ENCODE measurements at regions not wholly inside any gene's neighbourhood (a gene's known extent, or its start where the extent isn't known, plus 50 kb on each side); places are given as distances from the start of the nearest gene placed in this dataset.

GRCh38 chr18:22475426-22476100, 57.8 kb upstream of the CTAGE1 start:
- Histone ChIP-seq H3K4me3 (ENCODE audit: low read length) (no peak overlapping the region), H3K4me1 (ENCODE audit: insufficient read depth, low read length) (no peaks in the 10 kb centered on the region), H3K36me3 (ENCODE audit: insufficient read depth, low read length) (no peaks in the 10 kb centered on the region), H3K9me3 (ENCODE audit: low read length) (no peaks in the 10 kb centered on the region), H3K27me3 (ENCODE audit: insufficient read depth, low read length, poor library complexity, severe bottlenecking) (no peaks in the 10 kb centered on the region), H3K27ac (ENCODE audit: low read depth, low read length) (no peak overlapping the region)
- POLR2A ChIA-PET = no interaction called here
- Mint-ChIP-seq H3K9me3 (no peaks in the 10 kb centered on the region), H3K36me3 (peaks cover 0 to 6% (median 0%) of the 10 kb centered on the region in 3 donors), H3K4me1 (no peaks in the 10 kb centered on the region), H3K27me3 (peaks cover 16 to 28% of the 10 kb centered on the region in 2 donors), H3K4me3 (no peak overlapping the region), H3K27ac (no peak overlapping the region)
- CTCF ChIA-PET = no interaction called here
- DNase-seq = no peak

- no peaks in the 10 kb centered on the region for H3K4me1 Mint-ChIP-seq
- no peak overlapping the region for H3K4me3 Mint-ChIP-seq
- Histone ChIP-seq H3K4me1 (ENCODE audit: insufficient read depth, low read length) (no peaks in the 10 kb centered on the region), H3K27ac (ENCODE audit: low read depth, low read length) (no peak overlapping the region), H3K4me3 (ENCODE audit: low read length) (no peak overlapping the region), H3K9me3 (ENCODE audit: low read length) (no peaks in the 10 kb centered on the region), H3K36me3 (ENCODE audit: insufficient read depth, low read length) (no peaks in the 10 kb centered on the region), H3K27me3 (ENCODE audit: insufficient read depth, low read length, poor library complexity, severe bottlenecking) (no peaks in the 10 kb centered on the region)
- H3K9me3 Mint-ChIP-seq = peaks cover 0 to 4% (median 0%) of the 10 kb centered on the region in 5 donors
- ChIA-PET POLR2A (interaction anchor here (0.6 kb wide), 1 partner anchor 59 kb away, joined by 10 read pairs; no protein-coding TSS in a partner anchor), CTCF (no interaction called here)
- no peak overlapping the region for H3K27ac Mint-ChIP-seq
- DNase-seq = no peak
- peaks cover 0 to 6% (median 0%) of the 10 kb centered on the region in 3 donors for H3K36me3 Mint-ChIP-seq
- H3K27me3 Mint-ChIP-seq = peaks cover 16 to 21% of the 10 kb centered on the region in 2 donors
Observed at GRCh38 chr18:22477222-22477621, 59.5 kb upstream of the CTAGE1 start.

- Histone ChIP-seq H3K36me3 (ENCODE audit: insufficient read depth, low read length) (no peaks in the 10 kb centered on the region), H3K4me1 (ENCODE audit: insufficient read depth, low read length) (no peaks in the 10 kb centered on the region), H3K27ac (ENCODE audit: low read depth, low read length) (no peak overlapping the region), H3K4me3 (ENCODE audit: low read length) (no peak overlapping the region), H3K9me3 (ENCODE audit: low read length) (no peaks in the 10 kb centered on the region), H3K27me3 (ENCODE audit: insufficient read depth, low read length, poor library complexity, severe bottlenecking) (no peaks in the 10 kb centered on the region)
- DNase-seq = no peak
- H3K9me3 Mint-ChIP-seq = peaks cover 0 to 4% (median 0%) of the 10 kb centered on the region in 5 donors
- ChIA-PET POLR2A (no interaction called here), CTCF (no interaction called here)
- H3K27me3 Mint-ChIP-seq = peaks cover 0 to 4% of the 10 kb centered on the region in 2 donors
- no peak overlapping the region for H3K27ac Mint-ChIP-seq
- H3K4me1 Mint-ChIP-seq = no peaks in the 10 kb centered on the region
- peaks cover 0 to 3% (median 0%) of the 10 kb centered on the region in 3 donors for H3K36me3 Mint-ChIP-seq
- H3K4me3 Mint-ChIP-seq = no peak overlapping the region
Observed at GRCh38 chr18:22482948-22483347, 65.2 kb upstream of the CTAGE1 start.

- no peaks in the 10 kb centered on the region for H3K9me3 ChIP-seq (ENCODE audit: low read length)
- no peaks in the 10 kb centered on the region for H3K36me3 ChIP-seq (ENCODE audit: insufficient read depth, low read length)
- Mint-ChIP-seq H3K4me1 (no peaks in the 10 kb centered on the region), H3K27ac (peak overlapping the region in 1 of 8 donors; percentile 58), H3K9me3 (peaks cover 0 to 4% (median 0%) of the 10 kb centered on the region in 5 donors), H3K27me3 (peaks cover 0 to 3% of the 10 kb centered on the region in 2 donors), H3K36me3 (peaks cover 0 to 3% (median under 1%) of the 10 kb centered on the region in 3 donors), H3K4me3 (no peak overlapping the region)
- DNase-seq = no peak
- no peaks in the 10 kb centered on the region for H3K27me3 ChIP-seq (ENCODE audit: insufficient read depth, low read length, poor library complexity, severe bottlenecking)
- no peak overlapping the region for H3K4me3 ChIP-seq (ENCODE audit: low read length)
- H3K4me1 ChIP-seq (ENCODE audit: insufficient read depth, low read length) = no peaks in the 10 kb centered on the region
- ChIA-PET POLR2A (no interaction called here), CTCF (no interaction called here)
- no peak overlapping the region for H3K27ac ChIP-seq (ENCODE audit: low read depth, low read length)
Observed at GRCh38 chr18:22483407-22483806, 65.7 kb upstream of the CTAGE1 start.

GRCh38 chr18:22484471-22484870, 66.8 kb upstream of the CTAGE1 start:
- ChIA-PET CTCF (no interaction called here), POLR2A (no interaction called here)
- DNase-seq = no peak
- peaks cover 0 to 11% (median 3%) of the 10 kb centered on the region in 3 donors for H3K36me3 Mint-ChIP-seq
- peaks cover 0 to 4% (median 0%) of the 10 kb centered on the region in 5 donors for H3K9me3 Mint-ChIP-seq
- Histone ChIP-seq H3K4me3 (ENCODE audit: low read length) (no peak overlapping the region), H3K9me3 (ENCODE audit: low read length) (no peaks in the 10 kb centered on the region), H3K27me3 (ENCODE audit: insufficient read depth, low read length, poor library complexity, severe bottlenecking) (no peaks in the 10 kb centered on the region), H3K4me1 (ENCODE audit: insufficient read depth, low read length) (no peaks in the 10 kb centered on the region), H3K27ac (ENCODE audit: low read depth, low read length) (no peak overlapping the region), H3K36me3 (ENCODE audit: insufficient read depth, low read length) (no peaks in the 10 kb centered on the region)
- no peaks in the 10 kb centered on the region for H3K4me1 Mint-ChIP-seq
- H3K4me3 Mint-ChIP-seq = no peak overlapping the region
- H3K27ac Mint-ChIP-seq = no peak overlapping the region
- H3K27me3 Mint-ChIP-seq = peaks cover 1 to 4% of the 10 kb centered on the region in 2 donors

GRCh38 chr18:22485808-22486244, 68.1 kb upstream of the CTAGE1 start:
- H3K4me1 Mint-ChIP-seq = no peaks in the 10 kb centered on the region
- no peak for DNase-seq
- POLR2A ChIA-PET = no interaction called here
- H3K4me3 ChIP-seq (ENCODE audit: low read length) = no peak overlapping the region
- H3K36me3 ChIP-seq (ENCODE audit: insufficient read depth, low read length) = no peaks in the 10 kb centered on the region
- peaks cover 0 to 11% (median 3%) of the 10 kb centered on the region in 3 donors for H3K36me3 Mint-ChIP-seq
- H3K4me3 Mint-ChIP-seq = no peak overlapping the region
- no peaks in the 10 kb centered on the region for H3K4me1 ChIP-seq (ENCODE audit: insufficient read depth, low read length)
- no peaks in the 10 kb centered on the region for H3K9me3 ChIP-seq (ENCODE audit: low read length)
- peak overlapping the region in 1 of 8 donors; percentile 12 for H3K27ac Mint-ChIP-seq
- H3K9me3 Mint-ChIP-seq = peaks cover 0 to 4% (median 0%) of the 10 kb centered on the region in 5 donors
- no peak overlapping the region for H3K27ac ChIP-seq (ENCODE audit: low read depth, low read length)
- CTCF ChIA-PET = no interaction called here
- H3K27me3 Mint-ChIP-seq = peaks cover 3 to 7% of the 10 kb centered on the region in 2 donors
- H3K27me3 ChIP-seq (ENCODE audit: insufficient read depth, low read length, poor library complexity, severe bottlenecking) = no peaks in the 10 kb centered on the region

GRCh38 chr18:22486667-22487066, 69.0 kb upstream of the CTAGE1 start:
- H3K27me3 ChIP-seq (ENCODE audit: insufficient read depth, low read length, poor library complexity, severe bottlenecking) = no peaks in the 10 kb centered on the region

GRCh38 chr18:22488554-22488953, 70.8 kb upstream of the CTAGE1 start:
- no peaks in the 10 kb centered on the region for H3K4me1 ChIP-seq (ENCODE audit: insufficient read depth, low read length)
- no peaks in the 10 kb centered on the region for H3K9me3 Mint-ChIP-seq
- no peaks in the 10 kb centered on the region for H3K36me3 ChIP-seq (ENCODE audit: insufficient read depth, low read length)
- no peak overlapping the region for H3K4me3 ChIP-seq (ENCODE audit: low read length)
- H3K9me3 ChIP-seq (ENCODE audit: low read length) = no peaks in the 10 kb centered on the region
- no peak for DNase-seq
- H3K4me1 Mint-ChIP-seq = no peaks in the 10 kb centered on the region
- no peak overlapping the region for H3K27ac Mint-ChIP-seq
- ChIA-PET CTCF (no interaction called here), POLR2A (no interaction called here)
- H3K4me3 Mint-ChIP-seq = no peak overlapping the region
- H3K27me3 Mint-ChIP-seq = peaks cover 8 to 16% of the 10 kb centered on the region in 2 donors
- H3K27ac ChIP-seq (ENCODE audit: low read depth, low read length) = no peak overlapping the region
- H3K27me3 ChIP-seq (ENCODE audit: insufficient read depth, low read length, poor library complexity, severe bottlenecking) = no peaks in the 10 kb centered on the region
- H3K36me3 Mint-ChIP-seq = peaks cover 0 to 11% (median 3%) of the 10 kb centered on the region in 3 donors

More at GRCh38 chr18:22486667-22487066, 69.0 kb upstream of the CTAGE1 start:
- ChIA-PET POLR2A (no interaction called here), CTCF (no interaction called here)
- Mint-ChIP-seq H3K27me3 (peaks cover 3 to 10% of the 10 kb centered on the region in 2 donors), H3K27ac (no peak overlapping the region), H3K36me3 (peaks cover 0 to 11% (median 3%) of the 10 kb centered on the region in 3 donors), H3K4me1 (no peaks in the 10 kb centered on the region), H3K9me3 (no peaks in the 10 kb centered on the region), H3K4me3 (no peak overlapping the region)
- no peak for DNase-seq
- Histone ChIP-seq H3K36me3 (ENCODE audit: insufficient read depth, low read length) (no peaks in the 10 kb centered on the region), H3K27ac (ENCODE audit: low read depth, low read length) (no peak overlapping the region), H3K4me1 (ENCODE audit: insufficient read depth, low read length) (no peaks in the 10 kb centered on the region), H3K4me3 (ENCODE audit: low read length) (no peak overlapping the region), H3K9me3 (ENCODE audit: low read length) (no peaks in the 10 kb centered on the region)
